ENCODE measurements at regions not wholly inside any gene's neighbourhood (a gene's known extent, or its start where the extent isn't known, plus 50 kb on each side); places are given as distances from the start of the nearest gene placed in this dataset.

DNA sequence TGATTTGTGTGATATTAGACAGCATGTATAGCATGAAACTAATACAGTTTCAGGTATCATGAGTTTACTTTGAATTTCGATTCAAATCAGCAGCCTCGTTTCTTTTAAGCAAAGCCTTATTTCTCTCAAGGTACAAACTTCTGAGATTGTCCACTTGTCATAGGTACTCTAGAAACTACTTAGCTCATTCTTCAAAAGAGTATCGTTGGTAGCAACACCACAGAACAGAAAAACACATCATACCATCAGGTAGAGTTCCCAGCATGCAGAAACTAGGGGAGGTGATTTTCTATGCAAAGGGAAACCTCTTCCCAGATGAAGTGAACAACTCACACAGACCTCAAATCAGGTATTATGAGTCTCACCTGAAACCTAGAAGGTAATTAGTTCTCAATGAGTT, 237.0 kb upstream of the SOX9 start:
- intact Hi-C loops (cut with DNase I) = no loop called here

GRCh38 chr17:71885662-71886061, 235.2 kb upstream of the SOX9 start:
- intact Hi-C loops (cut with DNase I) = no loop called here
- H3K36me3 ChIP-seq = no peaks in the 10 kb centered on the region
- ATAC-seq = no peak
- H3K27me3 ChIP-seq = peaks cover 0 to 14% (median 0%) of the 10 kb centered on the region in 7 donors
- no peaks in the 10 kb centered on the region for H3K4me1 ChIP-seq
- DNase-seq = no peak
- H3K4me3 ChIP-seq = no peak overlapping the region
- H3K27ac ChIP-seq = no peak overlapping the region
- no peaks in the 10 kb centered on the region for H3K9me3 ChIP-seq
- TF ChIP-seq, protein P1, sequence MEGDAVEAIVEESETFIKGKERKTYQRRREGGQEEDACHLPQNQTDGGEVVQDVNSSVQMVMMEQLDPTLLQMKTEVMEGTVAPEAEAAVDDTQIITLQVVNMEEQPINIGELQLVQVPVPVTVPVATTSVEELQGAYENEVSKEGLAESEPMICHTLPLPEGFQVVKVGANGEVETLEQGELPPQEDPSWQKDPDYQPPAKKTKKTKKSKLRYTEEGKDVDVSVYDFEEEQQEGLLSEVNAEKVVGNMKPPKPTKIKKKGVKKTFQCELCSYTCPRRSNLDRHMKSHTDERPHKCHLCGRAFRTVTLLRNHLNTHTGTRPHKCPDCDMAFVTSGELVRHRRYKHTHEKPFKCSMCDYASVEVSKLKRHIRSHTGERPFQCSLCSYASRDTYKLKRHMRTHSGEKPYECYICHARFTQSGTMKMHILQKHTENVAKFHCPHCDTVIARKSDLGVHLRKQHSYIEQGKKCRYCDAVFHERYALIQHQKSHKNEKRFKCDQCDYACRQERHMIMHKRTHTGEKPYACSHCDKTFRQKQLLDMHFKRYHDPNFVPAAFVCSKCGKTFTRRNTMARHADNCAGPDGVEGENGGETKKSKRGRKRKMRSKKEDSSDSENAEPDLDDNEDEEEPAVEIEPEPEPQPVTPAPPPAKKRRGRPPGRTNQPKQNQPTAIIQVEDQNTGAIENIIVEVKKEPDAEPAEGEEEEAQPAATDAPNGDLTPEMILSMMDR (IDR thresholded peaks at IDR 0.05) = no peak

More for the DNA sequence above, 237.0 kb upstream of the SOX9 start:
- Histone ChIP-seq H3K9me3 (no peaks in the 10 kb centered on the region), H3K36me3 (no peaks in the 10 kb centered on the region), H3K4me1 (no peaks in the 10 kb centered on the region), H3K27me3 (peaks cover 0 to 14% (median 0%) of the 10 kb centered on the region in 7 donors), H3K4me3 (no peak overlapping the region), H3K27ac (no peak overlapping the region)
- WGBS, 2 donors = 81 to 87% methylated on average over 3 of the region's 3 CpGs
- TF ChIP-seq, protein P1 (IDR thresholded peaks at IDR 0.05) = no peak
- no peak for ATAC-seq
- DNase-seq = no peak

DNA sequence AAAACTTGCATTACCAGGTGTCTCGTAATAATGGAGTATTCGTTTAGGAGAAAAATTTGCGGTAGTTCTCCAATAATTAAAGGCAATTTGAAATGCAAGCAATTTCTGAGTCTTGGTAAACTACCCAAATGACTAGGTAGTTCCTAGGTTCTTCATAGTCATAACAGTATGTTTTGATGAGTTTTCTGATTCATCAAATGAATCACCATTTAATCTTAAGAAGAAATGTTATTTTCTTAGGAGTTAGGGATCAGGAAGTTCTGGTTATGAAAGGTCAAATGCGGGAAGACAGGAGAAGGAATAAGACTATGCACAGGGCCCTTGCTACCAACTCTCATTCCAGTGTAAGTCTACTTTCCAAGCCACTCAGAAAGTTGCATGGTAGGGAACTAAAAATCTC, 221.5 kb upstream of the SOX9 start:
- intact Hi-C loops (cut with DNase I) = no loop called here
- no peak for DNase-seq
- WGBS, 2 donors = 92 to 94% methylated on average over 4 of the region's 4 CpGs
- no peaks in the 10 kb centered on the region for H3K9me3 ChIP-seq
- peaks cover 0 to 9% (median 0%) of the 10 kb centered on the region in 9 donors for H3K4me1 ChIP-seq
- no peaks in the 10 kb centered on the region for H3K36me3 ChIP-seq
- no peak overlapping the region for H3K27ac ChIP-seq
- no peak overlapping the region for H3K4me3 ChIP-seq
- TF ChIP-seq, protein P1 (IDR thresholded peaks at IDR 0.05) = no peak
- no peaks in the 10 kb centered on the region for H3K27me3 ChIP-seq
- no peak for ATAC-seq

- ATAC-seq = no peak
- Histone ChIP-seq H3K4me1 (peaks cover 0 to 9% (median 0%) of the 10 kb centered on the region in 9 donors), H3K36me3 (no peaks in the 10 kb centered on the region), H3K27ac (no peak overlapping the region), H3K27me3 (no peaks in the 10 kb centered on the region), H3K4me3 (no peak overlapping the region), H3K9me3 (no peaks in the 10 kb centered on the region)
- TF ChIP-seq, protein P1 (IDR thresholded peaks at IDR 0.05) = no peak
- no peak for DNase-seq
- intact Hi-C loops (cut with DNase I) = no loop called here
- 63% methylated on average over 6 of the region's 6 CpGs for WGBS, 2 donors
Observed at GRCh38 chr17:71900621-71901229, 220.1 kb upstream of the SOX9 start.
